ENCODE measurements at regions not wholly inside any gene's neighbourhood (a gene's known extent, or its start where the extent isn't known, plus 50 kb on each side); places are given as distances from the start of the nearest gene placed in this dataset.

- no peak overlapping the region for H3K27ac Mint-ChIP-seq
- POLR2A ChIA-PET, result no interaction called here
- no peaks in the 10 kb centered on the region for H3K36me3 Mint-ChIP-seq (ENCODE audit: low read depth)
- no peak for ATAC-seq (ENCODE audit: low read depth)
- H3K4me1 Mint-ChIP-seq, result no peaks in the 10 kb centered on the region
- no peak for DNase-seq
- H3K4me3 Mint-ChIP-seq, result no peak overlapping the region
- H3K9me3 Mint-ChIP-seq, result peaks cover 7% of the 10 kb centered on the region
- TF ChIP-seq, protein P1, sequence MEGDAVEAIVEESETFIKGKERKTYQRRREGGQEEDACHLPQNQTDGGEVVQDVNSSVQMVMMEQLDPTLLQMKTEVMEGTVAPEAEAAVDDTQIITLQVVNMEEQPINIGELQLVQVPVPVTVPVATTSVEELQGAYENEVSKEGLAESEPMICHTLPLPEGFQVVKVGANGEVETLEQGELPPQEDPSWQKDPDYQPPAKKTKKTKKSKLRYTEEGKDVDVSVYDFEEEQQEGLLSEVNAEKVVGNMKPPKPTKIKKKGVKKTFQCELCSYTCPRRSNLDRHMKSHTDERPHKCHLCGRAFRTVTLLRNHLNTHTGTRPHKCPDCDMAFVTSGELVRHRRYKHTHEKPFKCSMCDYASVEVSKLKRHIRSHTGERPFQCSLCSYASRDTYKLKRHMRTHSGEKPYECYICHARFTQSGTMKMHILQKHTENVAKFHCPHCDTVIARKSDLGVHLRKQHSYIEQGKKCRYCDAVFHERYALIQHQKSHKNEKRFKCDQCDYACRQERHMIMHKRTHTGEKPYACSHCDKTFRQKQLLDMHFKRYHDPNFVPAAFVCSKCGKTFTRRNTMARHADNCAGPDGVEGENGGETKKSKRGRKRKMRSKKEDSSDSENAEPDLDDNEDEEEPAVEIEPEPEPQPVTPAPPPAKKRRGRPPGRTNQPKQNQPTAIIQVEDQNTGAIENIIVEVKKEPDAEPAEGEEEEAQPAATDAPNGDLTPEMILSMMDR (IDR thresholded peaks at IDR 0.05), result no peak
- CTCF ChIA-PET, result no interaction called here
- H3K27me3 Mint-ChIP-seq, result no peaks in the 10 kb centered on the region
- intact Hi-C loops (cut with micrococcal nuclease), result no loop called here
Measured at GRCh38 chr3:16114429-16114828, 60.1 kb upstream of the GALNT15 start.

DNA sequence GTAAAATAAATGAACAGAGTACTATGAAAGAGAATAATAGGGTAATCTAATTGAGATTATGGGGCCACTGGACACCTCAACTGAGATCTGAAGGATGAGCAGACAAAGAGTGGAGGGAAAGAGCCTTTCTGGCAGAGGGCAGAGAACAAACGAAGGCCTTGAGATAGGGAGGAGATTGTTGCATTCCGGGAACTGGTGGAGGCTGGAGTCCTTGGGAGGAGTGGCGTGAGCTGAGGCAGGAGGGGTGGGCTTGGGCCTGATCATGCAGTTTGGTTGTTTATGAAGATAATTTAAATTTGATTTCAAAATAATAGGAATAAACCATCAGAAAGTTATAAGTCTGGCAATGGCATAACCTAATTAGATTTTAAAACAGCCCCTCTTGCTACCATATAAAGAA, 59.5 kb upstream of the GALNT15 start:
- CTCF ChIA-PET, result no interaction called here
- POLR2A ChIA-PET, result no interaction called here
- no peak overlapping the region for H3K27ac Mint-ChIP-seq
- intact Hi-C loops (cut with micrococcal nuclease), result no loop called here
- no peaks in the 10 kb centered on the region for H3K4me1 Mint-ChIP-seq
- H3K27me3 Mint-ChIP-seq, result no peaks in the 10 kb centered on the region
- TF ChIP-seq, protein P1 (IDR thresholded peaks at IDR 0.05), result no peak
- peaks cover 7% of the 10 kb centered on the region for H3K9me3 Mint-ChIP-seq
- DNase-seq (no peak), ATAC-seq (ENCODE audit: low read depth) (no peak)
- H3K36me3 Mint-ChIP-seq (ENCODE audit: low read depth), result no peaks in the 10 kb centered on the region
- H3K4me3 Mint-ChIP-seq, result no peak overlapping the region

DNA sequence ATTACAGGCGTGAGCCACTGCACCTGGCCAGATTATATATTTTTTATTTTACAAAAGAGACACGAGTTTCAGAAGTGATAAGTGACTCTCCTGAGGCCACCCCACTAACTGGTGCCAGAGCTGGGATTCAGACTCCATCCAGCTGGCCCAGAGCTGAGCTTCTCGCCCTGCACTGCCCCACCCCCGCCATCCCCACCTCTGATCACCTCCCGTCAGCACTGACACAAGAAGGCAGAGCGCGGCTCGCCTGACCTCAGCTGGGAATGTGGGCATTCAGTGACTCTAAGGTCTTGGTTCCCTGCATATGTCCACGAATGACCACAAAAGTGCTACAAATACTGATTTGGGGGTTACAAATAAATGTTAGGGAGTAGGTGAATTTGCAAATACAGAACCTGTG, 56.1 kb upstream of the GALNT15 start:
- Mint-ChIP-seq H3K4me1 (no peaks in the 10 kb centered on the region), H3K9me3 (peaks cover 2% of the 10 kb centered on the region), H3K36me3 (ENCODE audit: low read depth) (no peaks in the 10 kb centered on the region), H3K4me3 (no peak overlapping the region), H3K27me3 (peaks cover 2% of the 10 kb centered on the region), H3K27ac (no peak overlapping the region)
- TF ChIP-seq, protein P1 (IDR thresholded peaks at IDR 0.05), result no peak
- POLR2A ChIA-PET, result no interaction called here
- ATAC-seq (ENCODE audit: low read depth) (no peak), DNase-seq (no peak)
- CTCF ChIA-PET, result no interaction called here
- intact Hi-C loops (cut with micrococcal nuclease), result no loop called here

- CTCF ChIA-PET, result no interaction called here
- DNase-seq, result no peak
- H3K4me1 Mint-ChIP-seq, result no peaks in the 10 kb centered on the region
- no peak overlapping the region for H3K27ac Mint-ChIP-seq
- no peaks in the 10 kb centered on the region for H3K36me3 Mint-ChIP-seq (ENCODE audit: low read depth)
- no peaks in the 10 kb centered on the region for H3K9me3 Mint-ChIP-seq
- ATAC-seq (ENCODE audit: low read depth), result no peak
- H3K27me3 Mint-ChIP-seq, result peaks cover 2% of the 10 kb centered on the region
- intact Hi-C loops (cut with micrococcal nuclease), result no loop called here
- H3K4me3 Mint-ChIP-seq, result no peak overlapping the region
- TF ChIP-seq, protein P1 (IDR thresholded peaks at IDR 0.05), result no peak
- POLR2A ChIA-PET, result no interaction called here
Measured at GRCh38 chr3:16119887-16120286, 54.6 kb upstream of the GALNT15 start.

GRCh38 chr3:16121391-16121790, 53.1 kb upstream of the GALNT15 start:
- Mint-ChIP-seq H3K4me1 (no peaks in the 10 kb centered on the region), H3K27me3 (peaks cover 2% of the 10 kb centered on the region), H3K36me3 (ENCODE audit: low read depth) (no peaks in the 10 kb centered on the region), H3K27ac (no peak overlapping the region), H3K4me3 (no peak overlapping the region), H3K9me3 (no peaks in the 10 kb centered on the region)
- intact Hi-C loops (cut with micrococcal nuclease), result no loop called here
- CTCF ChIA-PET, result no interaction called here
- POLR2A ChIA-PET, result no interaction called here
- no peak for ATAC-seq (ENCODE audit: low read depth)
- no peak for DNase-seq
- TF ChIP-seq, protein P1 (IDR thresholded peaks at IDR 0.05), result no peak

Data from activated B cell treated with CpG ODN at 0.5 μM for 24 hours (primary cell).